BE2C (cell line): ENCODE measurements at regions not wholly inside any gene's neighbourhood (a gene's known extent, or its start where the extent isn't known, plus 50 kb on each side); places are given as distances from the start of the nearest gene placed in this dataset.
"Not testable (repeated sequence)": the region's sequence is repeated elsewhere in the genome, so short reads cannot be mapped to it uniquely, and the experiment has no call there.

Source experiments
- DNase-seq: peaks from one replicate; pipeline ENCODE4 v3.0.0-alpha.2; 2020
- H3K27me3 ChIP-seq: fragments of 250-450 bp; sonication (Bioruptor Pico); 2 replicates; pipeline ENCODE4 v1.5.1; 2020; ENCODE audit warnings: mild to moderate bottlenecking
- H3K36me3 ChIP-seq: fragments of 250-450 bp; sonication (Bioruptor Pico); 2 replicates; pipeline ENCODE4 v1.5.1; 2020; ENCODE audit warnings: mild to moderate bottlenecking
- H3K4me1 ChIP-seq: fragments of 250-450 bp; sonication (Bioruptor Pico); 2 replicates; pipeline ENCODE4 v1.5.1; 2020
- H3K4me3 ChIP-seq: 2 replicates; pipeline ENCODE4 v1.5.1; 2011; ENCODE audit warnings: low read depth, low read length
- H3K9me3 ChIP-seq: fragments of 250-450 bp; sonication (Bioruptor Pico); 2 replicates; pipeline ENCODE4 v1.5.1; 2020
- CTCF ChIP-seq: IDR thresholded peaks from 2 replicates; pipeline ENCODE4 v1.5.1; 2012; ENCODE audit warnings: mild to moderate bottlenecking, low read depth, low read length

DNA sequence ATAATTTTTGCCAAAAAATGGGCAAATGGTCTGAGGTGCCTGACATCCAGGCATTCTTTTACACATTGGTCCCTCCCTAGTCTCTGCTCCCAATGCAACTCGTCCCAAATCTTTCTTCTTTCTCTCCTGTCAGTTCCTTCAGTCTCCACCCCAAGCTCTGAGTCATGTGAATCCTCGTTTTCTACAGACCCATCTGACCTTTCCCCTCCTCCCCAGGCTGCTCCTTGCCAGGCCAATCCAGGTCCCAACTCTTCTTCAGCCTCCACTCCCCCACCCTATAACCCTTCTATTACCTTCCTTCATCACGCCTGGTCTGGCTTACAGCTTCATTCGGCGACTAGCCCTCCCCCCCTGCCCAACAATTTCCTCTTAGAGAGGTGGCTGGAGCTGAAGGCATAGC is 55.3 kb downstream of the BBS10 start:
- DNase-seq, H3K4me3 ChIP-seq, H3K36me3 ChIP-seq: not testable (repeated sequence)

GRCh38 chr12:76292305-76292704 is 55.9 kb downstream of the BBS10 start:
- not testable (repeated sequence) for H3K27me3 ChIP-seq, H3K4me1 ChIP-seq, H3K4me3 ChIP-seq, H3K36me3 ChIP-seq, DNase-seq, H3K9me3 ChIP-seq

More for the DNA sequence above, 55.3 kb downstream of the BBS10 start:
- not testable (repeated sequence) for H3K27me3 ChIP-seq, H3K4me1 ChIP-seq, H3K9me3 ChIP-seq

- DNase-seq, result no peak
- TF ChIP-seq CTCF, result no peak
These were observed 57.0 kb downstream of the BBS10 start for GRCh38 chr12:76290963-76291859.

DNA sequence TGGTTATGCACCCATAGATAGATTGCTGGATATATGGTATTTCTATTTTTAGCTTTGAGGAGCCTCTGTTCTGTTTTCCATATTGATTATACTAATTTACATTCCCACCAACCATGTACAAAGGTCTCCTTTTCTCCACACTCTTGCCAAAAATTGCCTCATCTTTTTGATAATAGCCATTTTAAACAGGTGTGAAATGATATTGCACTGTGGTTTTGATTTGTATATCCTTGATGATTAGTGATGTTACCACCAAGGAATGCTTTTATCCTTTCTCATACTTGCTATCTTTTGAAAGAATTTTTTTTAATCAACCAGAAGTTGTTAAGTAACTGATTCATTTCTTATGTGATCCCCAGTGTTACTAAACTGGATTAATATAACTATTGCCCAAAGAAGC is 60.0 kb downstream of the BBS10 start:
- Histone ChIP-seq H3K27me3 (peaks cover 16% of the 10 kb centered on the region), H3K36me3 (no peaks in the 10 kb centered on the region), H3K4me3 (no peak overlapping the region), H3K9me3 (no peaks in the 10 kb centered on the region), H3K4me1 (no peaks in the 10 kb centered on the region)
- no peak for TF ChIP-seq CTCF
- DNase-seq, result no peak

More at GRCh38 chr12:76290963-76291859, 57.0 kb downstream of the BBS10 start:
- Histone ChIP-seq H3K9me3 (no peaks in the 10 kb centered on the region), H3K4me3 (no peak overlapping the region), H3K4me1 (no peaks in the 10 kb centered on the region), H3K27me3 (peaks cover 5% of the 10 kb centered on the region; the same call in 1 of the 2 replicates), H3K36me3 (no peaks in the 10 kb centered on the region)

DNA sequence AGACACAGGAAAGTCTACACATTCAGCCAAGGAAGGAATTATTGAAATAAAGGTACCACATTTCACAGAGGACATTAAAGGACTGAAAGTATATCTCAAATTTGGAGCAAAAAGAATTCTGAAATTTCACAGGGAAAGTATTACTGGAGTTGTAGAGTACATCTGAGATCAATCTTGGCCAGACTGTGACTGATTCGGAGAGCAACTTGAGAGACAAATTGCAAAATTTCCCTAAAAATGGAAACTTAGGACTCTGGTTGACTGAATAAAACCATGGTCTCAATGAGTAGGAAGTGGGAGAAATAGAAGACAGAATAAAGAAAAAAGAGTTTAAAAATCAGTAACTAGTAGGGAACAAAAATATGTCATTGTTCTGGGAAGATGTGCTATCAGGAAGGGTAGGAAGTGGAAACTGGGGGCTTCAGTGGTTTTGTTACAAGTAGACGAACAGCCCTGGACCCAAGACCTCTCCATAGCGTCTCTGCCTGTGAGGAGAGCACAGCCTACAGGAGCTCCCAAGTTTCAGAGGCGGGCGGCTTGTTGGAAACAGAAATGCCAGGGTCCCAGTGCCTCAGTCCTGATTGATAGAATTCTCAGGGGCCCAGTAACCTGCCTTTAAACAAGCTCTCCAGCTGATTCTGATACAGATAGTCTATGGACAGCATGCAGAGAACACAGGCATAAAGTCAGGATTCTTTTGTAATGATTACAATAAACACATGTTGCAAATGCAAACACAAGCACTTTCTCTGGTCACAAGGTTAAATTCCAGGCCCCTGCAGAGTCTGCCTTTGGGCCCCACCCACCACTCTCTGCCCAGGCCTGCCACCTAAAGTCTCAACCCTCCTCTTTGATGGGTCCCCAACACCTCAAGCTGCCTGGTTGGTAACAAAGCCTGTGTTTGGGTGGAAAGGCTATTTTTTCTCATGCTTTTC is 63.1 kb downstream of the BBS10 start:
- no peaks in the 10 kb centered on the region for H3K36me3 ChIP-seq
- H3K4me3 ChIP-seq, result no peak overlapping the region
- no peak for DNase-seq
- H3K4me1 ChIP-seq, result no peaks in the 10 kb centered on the region
- no peaks in the 10 kb centered on the region for H3K9me3 ChIP-seq
- H3K27me3 ChIP-seq, result peaks cover 29% of the 10 kb centered on the region
- TF ChIP-seq CTCF, result no peak

DNA sequence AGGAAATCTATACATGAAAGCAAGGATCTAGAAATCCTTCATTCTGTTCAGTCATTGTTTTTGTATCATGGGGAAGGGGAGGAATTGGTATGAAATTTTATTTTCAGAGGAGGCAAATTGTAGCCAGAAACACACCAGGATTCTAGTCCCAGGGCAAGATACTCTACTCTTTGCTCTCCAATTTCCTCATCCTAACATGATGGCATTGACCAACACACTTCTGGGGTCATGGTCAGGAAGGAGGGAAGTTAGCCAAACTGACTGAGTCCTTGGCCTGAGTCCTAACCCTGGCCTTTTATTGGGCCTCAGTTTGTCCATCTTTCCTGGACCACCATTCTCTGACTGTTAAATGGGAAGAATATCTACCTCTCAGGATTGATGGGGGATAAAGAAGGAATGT is 65.5 kb downstream of the BBS10 start:
- H3K4me3 ChIP-seq, result no peak overlapping the region
- no peak for TF ChIP-seq CTCF
- no peaks in the 10 kb centered on the region for H3K9me3 ChIP-seq
- DNase-seq, result no peak
- H3K4me1 ChIP-seq, result no peaks in the 10 kb centered on the region
- H3K36me3 ChIP-seq, result no peaks in the 10 kb centered on the region
- H3K27me3 ChIP-seq, result peaks cover 25% of the 10 kb centered on the region
